GM12892 (cell line): ENCODE measurements at regions not wholly inside any gene's neighbourhood (a gene's known extent, or its start where the extent isn't known, plus 50 kb on each side); places are given as distances from the start of the nearest gene placed in this dataset.
"Not testable (repeated sequence)": the region's sequence is repeated elsewhere in the genome, so short reads cannot be mapped to it uniquely, and the experiment has no call there.

Experiments used
- POLR2A ChIP-seq: IDR thresholded peaks from 2 replicates; pipeline ENCODE4 v1.6.1; 2011; ENCODE audit warnings: low read depth, low read length, control low read depth
- POLR2AphosphoS5 ChIP-seq: IDR thresholded peaks from 2 replicates; pipeline ENCODE4 v1.6.1; 2011; ENCODE audit warnings: low read depth, low read length, control low read depth
- TAF1 ChIP-seq: IDR thresholded peaks from 2 replicates; pipeline ENCODE4 v1.6.1; 2011; ENCODE audit warnings: low read depth, mild to moderate bottlenecking, control low read depth, low read length, borderline replicate concordance

- not testable (repeated sequence) for TF ChIP-seq POLR2A, TAF1, POLR2AphosphoS5
Measured at GRCh38 chr6:164602415-164602814, 707.0 kb downstream of the C6orf118 start.
